ENCODE measurements at regions not wholly inside any gene's neighbourhood (a gene's known extent, or its start where the extent isn't known, plus 50 kb on each side); places are given as distances from the start of the nearest gene placed in this dataset.
"Not testable (repeated sequence)": the region's sequence is repeated elsewhere in the genome, so short reads cannot be mapped to it uniquely, and the experiment has no call there.

DNA sequence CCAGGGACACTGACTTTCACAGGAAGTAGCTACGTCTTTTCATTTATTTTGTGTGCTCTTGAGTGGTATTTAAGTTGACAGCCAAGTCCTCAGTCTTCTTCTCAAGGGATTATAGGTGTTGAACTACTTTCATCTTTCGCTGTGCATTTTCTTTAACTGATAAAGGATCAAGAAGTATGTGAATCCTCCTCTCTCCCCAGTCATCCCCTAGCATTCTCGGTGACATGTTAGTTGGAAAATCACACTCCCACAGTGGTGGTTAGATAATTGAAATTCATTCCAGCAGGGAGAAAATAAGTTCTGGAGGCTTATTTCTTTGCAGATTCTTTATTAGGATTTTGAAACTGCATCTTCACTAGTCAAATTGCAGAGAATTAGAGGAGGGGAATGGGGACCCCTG is 569.4 kb downstream of the MEI4 start:
- FAIRE-seq, result no peak
- DNase-seq (ENCODE audit: low spot score), result no peak

GRCh38 chr6:78231002-78231401 is 578.2 kb downstream of the MEI4 start:
- DNase-seq (ENCODE audit: low spot score), result no peak
- no peak for FAIRE-seq

- peak; percentile 26 for DNase-seq (ENCODE audit: low spot score)
- no peak for FAIRE-seq
These were observed 590.7 kb downstream of the MEI4 start for GRCh38 chr6:78243519-78243918.

- DNase-seq (ENCODE audit: low spot score), result no peak
- FAIRE-seq, result no peak
These were observed 599.1 kb downstream of the MEI4 start for GRCh38 chr6:78251931-78252330.

DNA sequence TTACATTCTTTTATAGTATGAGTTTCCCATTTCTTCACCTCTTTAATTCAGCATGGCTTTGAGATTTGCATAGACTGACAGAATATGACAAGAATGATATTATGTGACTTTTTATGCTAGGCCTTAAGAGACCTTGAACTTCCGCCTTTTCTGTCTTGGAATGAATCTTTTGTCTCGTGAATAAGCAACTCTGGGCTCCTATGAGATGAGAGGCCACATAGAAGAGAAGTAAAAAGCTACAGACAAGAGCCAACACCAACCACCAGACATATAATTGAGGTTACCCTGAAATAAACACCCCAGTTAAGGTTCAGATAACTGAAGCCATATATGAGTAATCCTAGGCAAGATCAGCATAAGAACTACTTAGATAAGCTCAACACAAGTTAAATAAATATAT is 600.8 kb downstream of the MEI4 start:
- FAIRE-seq (no peak), DNase-seq (ENCODE audit: low spot score) (no peak)

- no peak for FAIRE-seq
These were observed 607.1 kb downstream of the MEI4 start for GRCh38 chr6:78259935-78260334.

DNA sequence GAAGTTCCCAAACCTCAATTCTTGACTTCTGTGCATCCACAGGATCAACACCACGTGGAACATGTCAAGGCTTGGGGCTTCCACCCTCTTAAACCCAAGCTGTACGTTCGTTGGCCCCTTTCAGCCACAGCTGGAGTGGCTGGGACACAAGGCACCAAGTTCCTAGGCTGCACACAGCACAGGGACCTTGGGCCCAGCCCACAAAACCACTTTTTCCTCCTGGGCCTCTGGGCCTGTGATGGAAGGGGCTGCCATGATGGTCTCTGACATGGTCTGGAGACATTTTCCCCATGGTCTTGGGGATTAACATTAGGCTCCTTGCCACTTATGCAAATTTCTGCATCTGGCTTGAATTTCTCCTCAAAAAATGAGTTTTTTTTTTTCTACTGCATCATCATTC is 606.9 kb upstream of the IRAK1BP1 start:
- not testable (repeated sequence) for FAIRE-seq; DNase-seq (ENCODE audit: low spot score)

More at GRCh38 chr6:78259935-78260334, 607.1 kb downstream of the MEI4 start:
- DNase-seq (ENCODE audit: low spot score), result no peak

GRCh38 chr6:78268591-78269452 is 598.5 kb upstream of the IRAK1BP1 start:
- no peak for DNase-seq (ENCODE audit: low spot score)
- FAIRE-seq, result no peak

DNA sequence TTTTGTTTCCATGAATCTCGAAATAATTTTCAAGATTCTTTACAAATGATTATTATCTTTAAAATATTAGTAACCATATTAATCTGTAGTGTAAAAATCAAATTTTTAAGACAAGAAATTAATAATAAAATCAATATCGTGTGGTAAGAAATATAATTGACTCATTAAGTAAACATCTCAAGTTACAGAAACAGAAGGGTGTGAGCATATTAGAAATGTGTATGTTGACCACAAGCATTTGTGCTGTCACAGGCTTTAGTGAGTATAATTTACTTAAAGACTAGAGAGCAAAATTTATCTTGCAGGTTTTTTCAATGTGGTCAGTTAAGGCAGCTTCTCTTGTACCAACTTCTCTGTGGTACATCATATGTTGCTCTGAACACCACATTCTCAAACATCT is 566.5 kb upstream of the IRAK1BP1 start:
- FAIRE-seq, result no peak
- no peak for DNase-seq (ENCODE audit: low spot score)

- DNase-seq (ENCODE audit: low spot score) (no peak), FAIRE-seq (no peak)
These were observed 564.9 kb upstream of the IRAK1BP1 start for GRCh38 chr6:78302411-78302810.

GRCh38 chr6:78308025-78308424 is 559.3 kb upstream of the IRAK1BP1 start:
- no peak for FAIRE-seq
- DNase-seq (ENCODE audit: low spot score), result no peak

GRCh38 chr6:78322068-78322845 is 545.1 kb upstream of the IRAK1BP1 start:
- DNase-seq (ENCODE audit: low spot score), result no peak
- no peak for FAIRE-seq

GRCh38 chr6:78324213-78324612 is 543.1 kb upstream of the IRAK1BP1 start:
- FAIRE-seq, result no peak
- no peak for DNase-seq (ENCODE audit: low spot score)

DNA sequence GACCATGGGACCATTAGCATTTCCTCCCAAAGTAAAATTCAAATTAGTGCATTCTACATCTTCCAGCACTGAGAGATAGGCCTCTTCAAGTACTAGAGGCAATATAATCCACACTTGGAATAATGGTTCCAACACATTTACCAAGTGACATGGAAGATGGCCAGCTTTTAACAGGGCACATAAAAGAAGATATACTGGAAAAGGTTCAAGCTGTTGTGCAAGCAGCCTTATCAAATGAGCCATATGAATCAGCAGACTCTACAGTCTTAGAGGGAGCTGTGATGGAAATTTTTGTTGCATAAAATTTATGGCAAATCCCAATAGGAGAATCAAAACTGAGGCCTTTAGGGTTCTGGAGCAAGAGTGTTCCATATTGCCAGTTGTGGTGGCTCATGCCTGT is 526.6 kb upstream of the IRAK1BP1 start:
- no peak for FAIRE-seq
- DNase-seq (ENCODE audit: low spot score), result no peak

GRCh38 chr6:78345882-78346281 is 521.5 kb upstream of the IRAK1BP1 start:
- FAIRE-seq (no peak), DNase-seq (ENCODE audit: low spot score) (no peak)

DNA sequence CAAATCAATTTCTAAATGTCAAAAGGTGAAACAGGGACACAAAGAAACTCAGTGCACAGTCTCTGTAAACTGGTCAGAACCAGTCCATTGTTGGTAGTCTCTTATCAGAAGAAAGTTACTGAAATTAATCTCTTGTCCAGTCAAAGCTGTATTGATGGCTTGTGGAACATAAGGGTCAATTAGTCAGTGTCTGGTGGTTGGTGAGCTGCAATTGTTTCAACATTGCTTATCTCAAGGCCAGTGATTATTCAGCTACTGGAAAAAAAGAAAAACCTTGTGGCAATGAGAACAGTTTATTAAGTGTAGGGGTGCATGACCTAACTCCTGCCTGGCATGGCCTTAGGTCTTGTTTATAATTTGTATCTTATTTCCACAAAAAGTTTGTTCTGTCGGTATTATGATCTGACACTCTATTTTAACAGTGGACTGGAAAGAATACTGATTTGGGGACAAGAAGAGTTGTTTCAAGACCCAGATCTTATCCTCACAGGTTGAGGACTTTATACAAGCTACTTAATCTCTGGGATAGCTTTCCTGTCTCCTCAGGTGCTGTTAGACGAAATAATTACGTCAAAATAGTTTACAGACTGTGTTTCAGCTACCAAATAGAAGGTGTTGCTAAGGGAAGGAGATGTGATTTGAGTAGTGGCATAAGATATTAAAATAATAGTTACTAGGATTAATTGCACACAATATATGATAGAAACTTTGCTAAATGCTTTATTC is 520.0 kb upstream of the IRAK1BP1 start:
- no peak for FAIRE-seq
- DNase-seq (ENCODE audit: low spot score), result no peak

DNA sequence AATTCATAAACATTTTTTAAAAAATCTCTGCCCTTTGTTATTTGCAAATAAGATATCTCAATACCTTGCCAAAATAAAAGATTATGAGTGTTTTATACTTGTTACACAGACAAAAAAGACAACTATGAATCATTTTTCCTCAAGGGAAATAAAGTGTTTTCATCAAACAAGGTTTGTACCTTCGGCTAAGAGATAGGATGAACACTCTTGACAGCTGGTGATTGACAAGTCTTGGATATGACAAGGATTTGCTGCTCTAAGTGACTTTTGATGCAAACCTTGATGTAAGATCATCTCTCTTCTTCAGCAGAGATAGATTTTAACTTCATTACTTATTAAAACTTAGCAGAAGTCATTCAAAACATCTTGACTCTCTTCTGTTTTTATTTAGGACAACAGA is 514.3 kb upstream of the IRAK1BP1 start:
- FAIRE-seq (no peak), DNase-seq (ENCODE audit: low spot score) (no peak)

- FAIRE-seq, result no peak
These were observed 503.7 kb upstream of the IRAK1BP1 start for GRCh38 chr6:78363688-78364087.

DNA sequence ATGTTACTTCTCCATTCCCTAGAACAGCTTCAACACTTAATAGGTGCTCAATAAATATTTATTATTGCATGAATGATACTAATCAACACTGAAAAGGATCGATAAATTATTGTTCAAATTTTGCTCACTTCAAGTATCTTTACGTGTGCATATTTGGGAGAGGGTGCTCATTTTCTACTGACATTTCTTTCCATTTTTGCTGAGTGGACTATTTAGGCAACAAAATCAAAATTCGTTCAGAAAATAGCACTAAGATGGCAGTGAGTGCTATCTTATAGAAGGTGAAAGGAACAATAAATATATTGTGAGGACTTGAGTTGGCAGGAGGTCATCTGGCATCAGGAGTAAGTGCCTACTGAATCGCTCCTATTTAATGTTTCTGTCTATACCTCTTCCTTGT is 501.9 kb upstream of the IRAK1BP1 start:
- no peak for FAIRE-seq
- no peak for DNase-seq (ENCODE audit: low spot score)

More at GRCh38 chr6:78363688-78364087, 503.7 kb upstream of the IRAK1BP1 start:
- DNase-seq (ENCODE audit: low spot score), result no peak

GRCh38 chr6:78377056-78377455 is 490.3 kb upstream of the IRAK1BP1 start:
- FAIRE-seq, result no peak
- DNase-seq (ENCODE audit: low spot score), result no peak

DNA sequence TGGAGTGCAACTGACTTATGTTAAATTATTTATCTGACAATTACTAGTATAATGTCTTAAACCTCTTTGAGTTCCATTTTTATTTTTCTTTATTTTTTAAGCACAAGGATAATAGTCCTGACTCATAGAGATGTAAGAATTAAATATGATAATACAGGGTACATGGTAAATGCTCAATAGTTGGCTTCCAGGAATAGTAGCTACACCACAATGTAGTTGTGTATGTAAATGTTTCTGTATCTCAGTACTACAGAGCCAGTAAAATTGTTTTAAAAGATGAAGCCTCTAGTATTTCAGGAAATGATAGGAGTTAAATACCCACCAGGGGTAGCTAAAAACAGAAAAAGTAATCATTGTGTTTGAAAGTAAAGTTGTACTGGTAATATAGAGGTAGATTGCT is 487.4 kb upstream of the IRAK1BP1 start:
- DNase-seq (ENCODE audit: low spot score) (no peak), FAIRE-seq (no peak)

DNA sequence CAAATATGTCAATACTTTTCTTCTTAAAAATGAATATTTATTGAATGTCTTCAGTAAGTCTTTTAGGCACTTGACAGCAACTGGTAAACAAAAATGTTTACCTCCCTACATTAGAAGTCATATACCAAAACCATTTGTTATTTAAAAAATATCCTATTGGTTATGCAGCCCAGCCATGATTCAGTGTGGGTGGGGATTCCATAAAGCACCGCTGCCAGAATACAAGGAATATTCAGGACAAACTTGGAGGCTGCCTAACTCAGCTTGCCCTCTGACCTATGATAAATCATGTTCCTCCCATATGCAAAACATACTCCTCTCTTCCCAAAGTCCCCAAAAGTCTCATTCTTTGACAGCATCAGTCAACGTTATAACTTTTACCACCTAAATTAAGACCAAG is 486.8 kb upstream of the IRAK1BP1 start:
- DNase-seq (ENCODE audit: low spot score), result no peak
- no peak for FAIRE-seq

Measured in urothelium cell line (cell line).